Vagina (tissue), 2 donors: ENCODE measurements at regions not wholly inside any gene's neighbourhood (a gene's known extent, or its start where the extent isn't known, plus 50 kb on each side); places are given as distances from the start of the nearest gene placed in this dataset.

Source experiments
- CTCF ChIP-seq, 3 experiments: fragments of 450-650 bp in 2 of 3; fragments of 200-600 bp in 1 of 3; sonication (generic) in 1 of 3; IDR thresholded peaks; one replicate each; pipeline ENCODE4 v1.5.1; 2017 to 2019; ENCODE audit warnings: antibody characterized with exemption in 3 of 3, mild to moderate bottlenecking in 2 of 3, moderate library complexity in 2 of 3
- POLR2A ChIP-seq, 2 donors: fragments of 450-650 bp; IDR thresholded peaks; one replicate each; pipeline ENCODE4 v1.6.1; 2017; ENCODE audit warnings: antibody characterized with exemption in 2 of 2, mild to moderate bottlenecking in 2 of 2, moderate library complexity in 2 of 2
- POLR2AphosphoS5 ChIP-seq, 2 donors: sonication (generic); formaldehyde crosslinking; IDR thresholded peaks; one replicate each; pipeline ENCODE4 v1.9.0; 2017; ENCODE audit warnings: antibody characterized with exemption in 2 of 2, mild to moderate bottlenecking in 2 of 2, low read depth in 1 of 2; ENCODE audit not compliant: insufficient read depth in 1 of 2

- no peak for TF ChIP-seq CTCF (IDR thresholded peaks at IDR 0.05)
- no peak for TF ChIP-seq POLR2A (IDR thresholded peaks at IDR 0.05)
- no peak for TF ChIP-seq POLR2AphosphoS5 (IDR thresholded peaks at IDR 0.05; ENCODE audit: insufficient read depth in 1 of 2, low read depth in 1 of 2)
These were observed 185.8 kb upstream of the POU2AF2 start for GRCh38 chr11:111059726-111060125.
